Natural killer cell (primary cell): ENCODE measurements at regions not wholly inside any gene's neighbourhood (a gene's known extent, or its start where the extent isn't known, plus 50 kb on each side); places are given as distances from the start of the nearest gene placed in this dataset.
"Not testable (repeated sequence)": the region's sequence is repeated elsewhere in the genome, so short reads cannot be mapped to it uniquely, and the experiment has no call there.

Source experiments
- ATAC-seq, 3 donors: fragments of 150-1000 bp in 2 of 3; fragments of 200-7000 bp in 1 of 3; cut with Tn5 transposase; 1 replicate in 1 of 3; 2 replicates in 2 of 3; pipeline ENCODE4 v1.10.0; 2021; ENCODE audit warnings: mild to moderate bottlenecking in 2 of 3, moderate library complexity in 2 of 3
- DNase-seq, 2 donors: peaks; one replicate each; pipeline versions ENCODE4 v3.0.0 to v3.0.0-alpha.2; 2013 to 2021; ENCODE audit warnings: mixed read lengths in 1 of 2
- H3K27ac ChIP-seq: one replicate; pipeline ENCODE4 v1.5.1; 2013; ENCODE audit warnings: mild to moderate bottlenecking, low read length
- H3K27me3 ChIP-seq: one replicate; pipeline ENCODE4 v1.6.1; 2013; ENCODE audit warnings: low read length; ENCODE audit not compliant: control insufficient read depth, insufficient read depth
- H3K36me3 ChIP-seq: one replicate; pipeline ENCODE4 v1.6.1; 2013; ENCODE audit warnings: low read length; ENCODE audit not compliant: control insufficient read depth, insufficient read depth
- H3K4me1 ChIP-seq: one replicate; pipeline ENCODE4 v1.6.1; 2013; ENCODE audit warnings: low read length; ENCODE audit not compliant: control insufficient read depth, insufficient read depth
- H3K4me3 ChIP-seq: one replicate; pipeline ENCODE4 v1.5.1; 2013; ENCODE audit warnings: low read length
- H3K9me3 ChIP-seq: one replicate; pipeline ENCODE4 v1.6.1; 2013; ENCODE audit warnings: low read length; ENCODE audit not compliant: control insufficient read depth, insufficient read depth
- H3K27ac Mint-ChIP-seq, 2 donors: one replicate each; pipeline ENCODE4 v1.8.0; 2022; ENCODE audit warnings: mild to moderate bottlenecking in 2 of 2, mixed read lengths in 2 of 2, moderate library complexity in 1 of 2
- H3K27me3 Mint-ChIP-seq, 2 donors: one replicate each; pipeline ENCODE4 v1.8.0; 2022; ENCODE audit warnings: low read depth in 2 of 2, mixed read lengths in 2 of 2
- H3K36me3 Mint-ChIP-seq: one replicate; pipeline ENCODE4 v1.8.0; 2022; ENCODE audit warnings: mixed read lengths
- H3K4me1 Mint-ChIP-seq, 2 donors: one replicate each; pipeline ENCODE4 v1.8.0; 2022; ENCODE audit warnings: mixed read lengths in 2 of 2
- H3K4me3 Mint-ChIP-seq: one replicate; pipeline ENCODE4 v1.8.0; 2022; ENCODE audit warnings: mild to moderate bottlenecking, moderate library complexity, mixed read lengths
- H3K9me3 Mint-ChIP-seq, 2 donors: one replicate each; pipeline ENCODE4 v1.8.0; 2022; ENCODE audit warnings: mixed read lengths in 2 of 2
- WGBS: methylation state at CpG from one replicate; pipeline ENCODE4 v1.1.7; 2013; ENCODE audit warnings: missing lambda C conversion rate; ENCODE audit not compliant: insufficient coverage; 5-methylcytosine and 5-hydroxymethylcytosine counted together
- intact Hi-C: fragments of 100-400 bp; cut with micrococcal nuclease; formaldehyde crosslinking; loops from one replicate; pipeline ENCODE4 v1.14.2; 2022
- TF ChIP-seq, protein P1 (sequence below): fragments of 200-600 bp; IDR thresholded peaks from one replicate; pipeline ENCODE4 v1.8.0; 2022; ENCODE audit warnings: antibody characterized with exemption

- no peak for DNase-seq
- Histone ChIP-seq H3K4me3 (no peak overlapping the region), H3K27ac (no peak overlapping the region), H3K36me3 (no peaks in the 10 kb centered on the region), H3K4me1 (no peaks in the 10 kb centered on the region), H3K27me3 (no peaks in the 10 kb centered on the region), H3K9me3 (no peaks in the 10 kb centered on the region)
- H3K36me3 Mint-ChIP-seq = no peaks in the 10 kb centered on the region
- H3K27ac Mint-ChIP-seq = no peak overlapping the region
- no peak overlapping the region for H3K4me3 Mint-ChIP-seq
- H3K4me1 Mint-ChIP-seq = no peaks in the 10 kb centered on the region
- peaks cover 0 to 2% of the 10 kb centered on the region in 2 donors for H3K9me3 Mint-ChIP-seq
- intact Hi-C loops = no loop called here
- WGBS = 100% methylated on average over 2 of the region's 3 CpGs
- TF ChIP-seq, protein P1, sequence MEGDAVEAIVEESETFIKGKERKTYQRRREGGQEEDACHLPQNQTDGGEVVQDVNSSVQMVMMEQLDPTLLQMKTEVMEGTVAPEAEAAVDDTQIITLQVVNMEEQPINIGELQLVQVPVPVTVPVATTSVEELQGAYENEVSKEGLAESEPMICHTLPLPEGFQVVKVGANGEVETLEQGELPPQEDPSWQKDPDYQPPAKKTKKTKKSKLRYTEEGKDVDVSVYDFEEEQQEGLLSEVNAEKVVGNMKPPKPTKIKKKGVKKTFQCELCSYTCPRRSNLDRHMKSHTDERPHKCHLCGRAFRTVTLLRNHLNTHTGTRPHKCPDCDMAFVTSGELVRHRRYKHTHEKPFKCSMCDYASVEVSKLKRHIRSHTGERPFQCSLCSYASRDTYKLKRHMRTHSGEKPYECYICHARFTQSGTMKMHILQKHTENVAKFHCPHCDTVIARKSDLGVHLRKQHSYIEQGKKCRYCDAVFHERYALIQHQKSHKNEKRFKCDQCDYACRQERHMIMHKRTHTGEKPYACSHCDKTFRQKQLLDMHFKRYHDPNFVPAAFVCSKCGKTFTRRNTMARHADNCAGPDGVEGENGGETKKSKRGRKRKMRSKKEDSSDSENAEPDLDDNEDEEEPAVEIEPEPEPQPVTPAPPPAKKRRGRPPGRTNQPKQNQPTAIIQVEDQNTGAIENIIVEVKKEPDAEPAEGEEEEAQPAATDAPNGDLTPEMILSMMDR = no peak
- no peaks in the 10 kb centered on the region for H3K27me3 Mint-ChIP-seq
- no peak for ATAC-seq
Measured at GRCh38 chr4:52425751-52426326, 233.3 kb downstream of the USP46 start.

- no peaks in the 10 kb centered on the region for H3K4me1 ChIP-seq
- Mint-ChIP-seq H3K27ac (no peak overlapping the region), H3K9me3 (peaks cover 2 to 5% of the 10 kb centered on the region in 2 donors), H3K36me3 (no peaks in the 10 kb centered on the region), H3K4me3 (no peak overlapping the region), H3K27me3 (no peaks in the 10 kb centered on the region), H3K4me1 (no peaks in the 10 kb centered on the region)
- no peaks in the 10 kb centered on the region for H3K9me3 ChIP-seq
- no peaks in the 10 kb centered on the region for H3K27me3 ChIP-seq
- TF ChIP-seq, protein P1 = no peak
- H3K27ac ChIP-seq = no peak overlapping the region
- no peak for DNase-seq
- no peak overlapping the region for H3K4me3 ChIP-seq
- H3K36me3 ChIP-seq = no peaks in the 10 kb centered on the region
- intact Hi-C loops = no loop called here
- ATAC-seq = no peak
Measured at GRCh38 chr4:52431410-52431809, 227.7 kb downstream of the USP46 start.

DNA sequence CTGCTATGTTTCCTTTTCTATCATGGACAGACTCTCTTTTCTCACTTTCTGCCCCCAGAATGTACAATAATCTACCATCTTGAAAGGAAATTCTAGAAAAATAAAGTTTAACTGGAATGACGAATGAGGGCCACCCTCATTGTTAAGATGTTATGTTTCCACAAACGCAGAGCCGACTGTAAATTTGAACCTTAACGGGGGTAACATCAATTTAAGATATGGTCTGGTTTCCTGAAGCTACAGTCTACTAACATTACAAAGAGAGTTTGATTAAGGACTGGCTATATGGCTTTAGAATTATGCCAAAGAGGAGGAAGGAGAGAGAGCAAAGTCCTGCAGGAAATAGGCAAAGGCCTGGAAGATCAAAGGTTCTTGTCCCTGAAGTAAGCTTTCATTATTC is 227.2 kb downstream of the USP46 start:
- no peaks in the 10 kb centered on the region for H3K27me3 ChIP-seq
- no peak overlapping the region for H3K27ac Mint-ChIP-seq
- intact Hi-C loops = no loop called here
- H3K4me3 Mint-ChIP-seq = no peak overlapping the region
- no peak overlapping the region for H3K27ac ChIP-seq
- H3K9me3 ChIP-seq = no peaks in the 10 kb centered on the region
- no peak for ATAC-seq
- DNase-seq = no peak
- TF ChIP-seq, protein P1 = no peak
- H3K36me3 ChIP-seq = no peaks in the 10 kb centered on the region
- no peaks in the 10 kb centered on the region for H3K27me3 Mint-ChIP-seq
- H3K4me1 Mint-ChIP-seq = no peaks in the 10 kb centered on the region
- H3K4me3 ChIP-seq = no peak overlapping the region
- peaks cover 4 to 6% of the 10 kb centered on the region in 2 donors for H3K9me3 Mint-ChIP-seq
- H3K4me1 ChIP-seq = no peaks in the 10 kb centered on the region
- H3K36me3 Mint-ChIP-seq = no peaks in the 10 kb centered on the region
- WGBS = 80% methylated on average over 4 of the region's 4 CpGs

GRCh38 chr4:52442524-52442923 is 216.6 kb downstream of the USP46 start:
- H3K4me3 ChIP-seq, H3K4me1 Mint-ChIP-seq, H3K36me3 ChIP-seq, H3K4me3 Mint-ChIP-seq, ATAC-seq, H3K9me3 Mint-ChIP-seq, H3K27me3 ChIP-seq, H3K27ac Mint-ChIP-seq, H3K9me3 ChIP-seq, H3K27me3 Mint-ChIP-seq, H3K27ac ChIP-seq, H3K4me1 ChIP-seq, intact Hi-C loops, H3K36me3 Mint-ChIP-seq, DNase-seq: not testable (repeated sequence)
- no CpG with 5 or more reads among the region's 1 CpG for WGBS
